GM12878 (cell line): ENCODE measurements at regions not wholly inside any gene's neighbourhood (a gene's known extent, or its start where the extent isn't known, plus 50 kb on each side); places are given as distances from the start of the nearest gene placed in this dataset.

Source experiments
- ATAC-seq: fragments of 200-7000 bp; cut with Tn5 transposase; 3 replicates; pipeline ENCODE4 v1.9.1; 2020; ENCODE audit warnings: mild to moderate bottlenecking, moderate library complexity
- BruUV-seq: library from RNA; stranded (reverse); fragments of 400-500 nt; replicated peaks from 2 replicates; lab custom pipeline; 2021; lab: Mats Ljungman, UMichigan
- CTCF ChIA-PET: fragments of 300-600 bp; sonication (Branson Sonifier 250); formaldehyde crosslinking; extraction: SDS; loops from one replicate; lab custom pipeline; 2021; ENCODE audit warnings: inconsistent platforms; lab: Yijun Ruan, JAX
- POLR2A ChIA-PET: fragments of 350-600 bp; formaldehyde crosslinking; extraction: SDS; loops from one replicate; lab custom pipeline; 2021; ENCODE audit warnings: inconsistent platforms; lab: Charles Lee
- RAD21 ChIA-PET: fragments of 300-600 bp; sonication (Branson Sonifier 250); formaldehyde crosslinking; loops from one replicate; lab custom pipeline; 2023; ENCODE audit warnings: antibody characterized with exemption; ENCODE audit not compliant: unreplicated experiment; lab: Charles Lee
- SMC1A ChIA-PET: fragments of 300-600 bp; sonication (Branson Sonifier 250); formaldehyde crosslinking; loops from one replicate; lab custom pipeline; 2023; ENCODE audit not compliant: unreplicated experiment, uncharacterized antibody; lab: Charles Lee
- DNase-seq: peaks from one replicate; pipeline ENCODE4 v3.0.0-alpha.2; 2011; ENCODE audit warnings: low read depth, low spot score
- FAIRE-seq: peaks from 3 replicates; lab custom pipeline; 2011; peaks lifted over from hg19 to GRCh38; lab: Jason Lieb, UNC
- H2AFZ ChIP-seq: 2 replicates; pipeline ENCODE4 v1.6.0; 2011; ENCODE audit warnings: low read depth, low read length, control low read depth; ENCODE audit not compliant: control insufficient read depth
- H3K27ac ChIP-seq: 2 replicates; pipeline ENCODE4 v1.5.1; 2011; ENCODE audit warnings: control low read depth; ENCODE audit not compliant: control insufficient read depth, insufficient read depth
- H3K27me3 ChIP-seq, 2 experiments: replicated peaks in 1 of 2; 2 replicates each; pipeline versions ENCODE4 v1.6.0 to v1.6.1; 2011; ENCODE audit warnings: low read length in 1 of 2; ENCODE audit not compliant: control insufficient read depth in 2 of 2, insufficient read depth in 2 of 2
- H3K36me3 ChIP-seq, 2 experiments: 2 replicates each; pipeline ENCODE4 v1.5.1; 2011; ENCODE audit warnings: low read length in 1 of 2; ENCODE audit not compliant: control insufficient read depth in 2 of 2, insufficient read depth in 2 of 2
- H3K4me1 ChIP-seq: 2 replicates; pipeline ENCODE4 v1.6.1; 2011; ENCODE audit warnings: mild to moderate bottlenecking, low read length, moderate library complexity, mixed read lengths; ENCODE audit not compliant: control insufficient read depth, insufficient read depth
- H3K4me2 ChIP-seq: 2 replicates; pipeline ENCODE4 v1.6.0; 2011; ENCODE audit warnings: control low read depth; ENCODE audit not compliant: control insufficient read depth, insufficient read depth
- H3K4me3 ChIP-seq: fragments of 200-600 bp; sonication (generic); 2 replicates; pipeline ENCODE4 v1.5.1; 2016
- H3K79me2 ChIP-seq: 2 replicates; pipeline ENCODE4 v1.6.0; 2011; ENCODE audit warnings: low read length; ENCODE audit not compliant: control insufficient read depth, insufficient read depth
- H3K9ac ChIP-seq: 2 replicates; pipeline ENCODE4 v1.8.0; 2011; ENCODE audit warnings: low read length, control low read depth, mixed read lengths; ENCODE audit not compliant: control insufficient read depth, insufficient read depth
- H3K9me3 ChIP-seq: replicated peaks from 3 replicates; pipeline ENCODE4 v1.5.1; 2011; ENCODE audit warnings: mild to moderate bottlenecking, low read length; ENCODE audit not compliant: control insufficient read depth, insufficient read depth
- H4K20me1 ChIP-seq: 2 replicates; pipeline ENCODE4 v1.6.0; 2011; ENCODE audit not compliant: control insufficient read depth, insufficient read depth
- CHD1 ChIP-seq: IDR thresholded peaks from 2 replicates; pipeline ENCODE4 v1.6.1; 2012; ENCODE audit warnings: low read depth, low read length, improper control_type of control experiment
- EED ChIP-seq: sonication (generic); IDR thresholded peaks from 2 replicates; pipeline ENCODE4 v1.6.1; 2016; ENCODE audit warnings: antibody characterized with exemption, low read depth
- KAT2A ChIP-seq: conservative IDR thresholded peaks from 2 replicates; pipeline ENCODE4 v1.6.1; 2011; ENCODE audit warnings: low read depth, low read length; ENCODE audit not compliant: control insufficient read depth
- MEF2A ChIP-seq: IDR thresholded peaks from 2 replicates; pipeline ENCODE4 v1.6.1; 2011; ENCODE audit warnings: low read depth, mild to moderate bottlenecking, low read length, moderate library complexity; ENCODE audit not compliant: insufficient read depth
- MYB ChIP-seq: fragments of 150-350 bp; IDR thresholded peaks from 2 replicates; pipeline ENCODE4 v1.6.1; 2014; ENCODE audit warnings: mild to moderate bottlenecking, low read depth, low read length, borderline replicate concordance
- SUPT20H ChIP-seq: IDR thresholded peaks from 2 replicates; pipeline ENCODE4 v1.6.1; 2011; ENCODE audit warnings: low read depth, mild to moderate bottlenecking, low read length, moderate library complexity, borderline replicate concordance; ENCODE audit not compliant: control insufficient read depth
- ZBED1 ChIP-seq: IDR thresholded peaks from 2 replicates; pipeline ENCODE4 v1.6.1; 2016; ENCODE audit warnings: borderline replicate concordance
- WGBS: methylation state at CpG from one replicate; pipeline ENCODE4 v1.1.6; 2016; ENCODE audit warnings: low lambda C conversion rate; ENCODE audit not compliant: insufficient replicate concordance, insufficient coverage; ENCODE audit errors: missing lambda C conversion rate; 5-methylcytosine and 5-hydroxymethylcytosine counted together
- in situ Hi-C: fragments of 300-500 bp; cut with MboI; formaldehyde crosslinking; loops from 9 replicates; pipeline ENCODE4 v1.14.3; 2018; ENCODE audit warnings: mixed read lengths
- intact Hi-C: fragments of 100-400 bp; cut with micrococcal nuclease; formaldehyde crosslinking; loops from one replicate; pipeline ENCODE4 v1.14.2; 2022; ENCODE audit not compliant: unreplicated experiment
- TF ChIP-seq, protein P1 (sequence below): fragments of 450-650 bp; IDR thresholded peaks from 2 replicates; pipeline ENCODE4 v1.6.1; 2016; ENCODE audit warnings: mild to moderate bottlenecking, moderate library complexity, borderline replicate concordance
- TF ChIP-seq, protein P2 (sequence below): fragments of 450-650 bp; IDR thresholded peaks from 2 replicates; pipeline ENCODE4 v1.6.1; 2017; ENCODE audit warnings: antibody characterized with exemption, mild to moderate bottlenecking, moderate library complexity

- Histone ChIP-seq H4K20me1 (no peaks in the 10 kb centered on the region), H3K79me2 (no peaks in the 10 kb centered on the region), H3K9me3 (no peaks in the 10 kb centered on the region)
- RAD21 ChIA-PET: no interaction called here
- in situ Hi-C loops: no loop called here
- no peak for FAIRE-seq
- BruUV-seq: no TSS peak
- TF ChIP-seq MYB (no peak), EED (no peak), MEF2A (no peak), CHD1 (no peak), SUPT20H (no peak), KAT2A (no peak), ZBED1 (no peak)
- TF ChIP-seq, protein P1, sequence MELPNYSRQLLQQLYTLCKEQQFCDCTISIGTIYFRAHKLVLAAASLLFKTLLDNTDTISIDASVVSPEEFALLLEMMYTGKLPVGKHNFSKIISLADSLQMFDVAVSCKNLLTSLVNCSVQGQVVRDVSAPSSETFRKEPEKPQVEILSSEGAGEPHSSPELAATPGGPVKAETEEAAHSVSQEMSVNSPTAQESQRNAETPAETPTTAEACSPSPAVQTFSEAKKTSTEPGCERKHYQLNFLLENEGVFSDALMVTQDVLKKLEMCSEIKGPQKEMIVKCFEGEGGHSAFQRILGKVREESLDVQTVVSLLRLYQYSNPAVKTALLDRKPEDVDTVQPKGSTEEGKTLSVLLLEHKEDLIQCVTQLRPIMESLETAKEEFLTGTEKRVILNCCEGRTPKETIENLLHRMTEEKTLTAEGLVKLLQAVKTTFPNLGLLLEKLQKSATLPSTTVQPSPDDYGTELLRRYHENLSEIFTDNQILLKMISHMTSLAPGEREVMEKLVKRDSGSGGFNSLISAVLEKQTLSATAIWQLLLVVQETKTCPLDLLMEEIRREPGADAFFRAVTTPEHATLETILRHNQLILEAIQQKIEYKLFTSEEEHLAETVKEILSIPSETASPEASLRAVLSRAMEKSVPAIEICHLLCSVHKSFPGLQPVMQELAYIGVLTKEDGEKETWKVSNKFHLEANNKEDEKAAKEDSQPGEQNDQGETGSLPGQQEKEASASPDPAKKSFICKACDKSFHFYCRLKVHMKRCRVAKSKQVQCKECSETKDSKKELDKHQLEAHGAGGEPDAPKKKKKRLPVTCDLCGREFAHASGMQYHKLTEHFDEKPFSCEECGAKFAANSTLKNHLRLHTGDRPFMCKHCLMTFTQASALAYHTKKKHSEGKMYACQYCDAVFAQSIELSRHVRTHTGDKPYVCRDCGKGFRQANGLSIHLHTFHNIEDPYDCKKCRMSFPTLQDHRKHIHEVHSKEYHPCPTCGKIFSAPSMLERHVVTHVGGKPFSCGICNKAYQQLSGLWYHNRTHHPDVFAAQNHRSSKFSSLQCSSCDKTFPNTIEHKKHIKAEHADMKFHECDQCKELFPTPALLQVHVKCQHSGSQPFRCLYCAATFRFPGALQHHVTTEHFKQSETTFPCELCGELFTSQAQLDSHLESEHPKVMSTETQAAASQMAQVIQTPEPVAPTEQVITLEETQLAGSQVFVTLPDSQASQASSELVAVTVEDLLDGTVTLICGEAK: no peak
- TF ChIP-seq, protein P2, sequence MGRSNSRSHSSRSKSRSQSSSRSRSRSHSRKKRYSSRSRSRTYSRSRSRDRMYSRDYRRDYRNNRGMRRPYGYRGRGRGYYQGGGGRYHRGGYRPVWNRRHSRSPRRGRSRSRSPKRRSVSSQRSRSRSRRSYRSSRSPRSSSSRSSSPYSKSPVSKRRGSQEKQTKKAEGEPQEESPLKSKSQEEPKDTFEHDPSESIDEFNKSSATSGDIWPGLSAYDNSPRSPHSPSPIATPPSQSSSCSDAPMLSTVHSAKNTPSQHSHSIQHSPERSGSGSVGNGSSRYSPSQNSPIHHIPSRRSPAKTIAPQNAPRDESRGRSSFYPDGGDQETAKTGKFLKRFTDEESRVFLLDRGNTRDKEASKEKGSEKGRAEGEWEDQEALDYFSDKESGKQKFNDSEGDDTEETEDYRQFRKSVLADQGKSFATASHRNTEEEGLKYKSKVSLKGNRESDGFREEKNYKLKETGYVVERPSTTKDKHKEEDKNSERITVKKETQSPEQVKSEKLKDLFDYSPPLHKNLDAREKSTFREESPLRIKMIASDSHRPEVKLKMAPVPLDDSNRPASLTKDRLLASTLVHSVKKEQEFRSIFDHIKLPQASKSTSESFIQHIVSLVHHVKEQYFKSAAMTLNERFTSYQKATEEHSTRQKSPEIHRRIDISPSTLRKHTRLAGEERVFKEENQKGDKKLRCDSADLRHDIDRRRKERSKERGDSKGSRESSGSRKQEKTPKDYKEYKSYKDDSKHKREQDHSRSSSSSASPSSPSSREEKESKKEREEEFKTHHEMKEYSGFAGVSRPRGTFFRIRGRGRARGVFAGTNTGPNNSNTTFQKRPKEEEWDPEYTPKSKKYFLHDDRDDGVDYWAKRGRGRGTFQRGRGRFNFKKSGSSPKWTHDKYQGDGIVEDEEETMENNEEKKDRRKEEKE: no peak
- TF ChIP-seq, all 136 proteins: peak for 0
- H3K4me3 ChIP-seq: no peak overlapping the region
- no peak overlapping the region for H3K4me2 ChIP-seq
- H3K27me3 ChIP-seq: peaks cover 0 to 4% of the 10 kb centered on the region in 2 experiments; a peak in 3 of 4 replicates
- intact Hi-C loops: no loop called here
- DNase-seq: no peak
- no peaks in the 10 kb centered on the region for H3K36me3 ChIP-seq
- no peak for ATAC-seq
- ChIA-PET SMC1A (no interaction called here), POLR2A (no interaction called here), CTCF (no interaction called here)
- no peaks in the 10 kb centered on the region for H3K4me1 ChIP-seq
- no peak overlapping the region for H3K9ac ChIP-seq
- no peak overlapping the region for H2AFZ ChIP-seq
- no peak overlapping the region for H3K27ac ChIP-seq
- WGBS: 14% methylated on average over 2 of the region's 2 CpGs
Measured at GRCh38 chr6:4543596-4543995, 232.6 kb upstream of the CDYL start.
